ENCODE measurements at regions not wholly inside any gene's neighbourhood (a gene's known extent, or its start where the extent isn't known, plus 50 kb on each side); places are given as distances from the start of the nearest gene placed in this dataset.
"Not testable (repeated sequence)": the region's sequence is repeated elsewhere in the genome, so short reads cannot be mapped to it uniquely, and the experiment has no call there.

GRCh38 chr9:90058182-90058763 is 453.5 kb downstream of the GADD45G start:
- DNase-seq (ENCODE audit: low read depth): no peak

- no peak for DNase-seq (ENCODE audit: low read depth)
Observed at GRCh38 chr9:90059436-90059835, 454.6 kb downstream of the GADD45G start.

GRCh38 chr9:90060256-90060655 is 455.4 kb downstream of the GADD45G start:
- DNase-seq (ENCODE audit: low read depth): no peak

- no peak for DNase-seq (ENCODE audit: low read depth)
Observed at GRCh38 chr9:90061187-90061586, 456.4 kb downstream of the GADD45G start.

- no peak for DNase-seq (ENCODE audit: low read depth)
Observed at GRCh38 chr9:90062982-90063381, 458.2 kb downstream of the GADD45G start.

- DNase-seq (ENCODE audit: low read depth): no peak
Observed at GRCh38 chr9:90064248-90064647, 459.4 kb downstream of the GADD45G start.

- DNase-seq (ENCODE audit: low read depth): no peak
Observed at GRCh38 chr9:90064971-90065370, 460.2 kb downstream of the GADD45G start.

GRCh38 chr9:90065851-90066250 is 461.0 kb downstream of the GADD45G start:
- DNase-seq (ENCODE audit: low read depth): no peak

- DNase-seq (ENCODE audit: low read depth): no peak
Observed at GRCh38 chr9:90069085-90069484, 464.3 kb downstream of the GADD45G start.

GRCh38 chr9:90070056-90070455 is 465.2 kb downstream of the GADD45G start:
- DNase-seq (ENCODE audit: low read depth): no peak

GRCh38 chr9:90070469-90070868 is 465.7 kb downstream of the GADD45G start:
- no peak for DNase-seq (ENCODE audit: low read depth)

- DNase-seq (ENCODE audit: low read depth): no peak
Observed at GRCh38 chr9:90070931-90071660, 466.3 kb downstream of the GADD45G start.

GRCh38 chr9:90073186-90073945 is 468.6 kb downstream of the GADD45G start:
- DNase-seq (ENCODE audit: low read depth): no peak

- DNase-seq (ENCODE audit: low read depth): no peak
Observed at GRCh38 chr9:90074316-90074962, 469.6 kb downstream of the GADD45G start.

- not testable (repeated sequence) for DNase-seq (ENCODE audit: low read depth)
Observed at GRCh38 chr9:90077598-90077997, 472.8 kb downstream of the GADD45G start.

- DNase-seq (ENCODE audit: low read depth): no peak
Observed at GRCh38 chr9:90078988-90079421, 474.2 kb downstream of the GADD45G start.

GRCh38 chr9:90085633-90086032 is 480.8 kb downstream of the GADD45G start:
- no peak for DNase-seq (ENCODE audit: low read depth)

GRCh38 chr9:90086101-90086511 is 481.3 kb downstream of the GADD45G start:
- no peak for DNase-seq (ENCODE audit: low read depth)

GRCh38 chr9:90088434-90088833 is 483.6 kb downstream of the GADD45G start:
- DNase-seq (ENCODE audit: low read depth): no peak

- no peak for DNase-seq (ENCODE audit: low read depth)
Observed at GRCh38 chr9:90088856-90089255, 484.0 kb downstream of the GADD45G start.

GRCh38 chr9:90090997-90091396 is 486.2 kb downstream of the GADD45G start:
- no peak for DNase-seq (ENCODE audit: low read depth)

- DNase-seq (ENCODE audit: low read depth): no peak
Observed at GRCh38 chr9:90092508-90092907, 487.7 kb downstream of the GADD45G start.

Data from Daoy (cell line).